H1 (cell line): ENCODE measurements at regions not wholly inside any gene's neighbourhood (a gene's known extent, or its start where the extent isn't known, plus 50 kb on each side); places are given as distances from the start of the nearest gene placed in this dataset.
"Not testable (repeated sequence)": the region's sequence is repeated elsewhere in the genome, so short reads cannot be mapped to it uniquely, and the experiment has no call there.

Experiments
- CTCF ChIA-PET: fragments of 300-600 bp; sonication (Branson Sonifier 250); formaldehyde crosslinking; loops from one replicate; lab custom pipeline; 2021; ENCODE audit not compliant: partially characterized antibody; lab: Charles Lee
- POLR2A ChIA-PET: fragments of 300-600 bp; sonication (Branson Sonifier 250); formaldehyde crosslinking; loops from one replicate; lab custom pipeline; 2021; ENCODE audit warnings: inconsistent platforms; ENCODE audit not compliant: partially characterized antibody; lab: Charles Lee
- DNase-seq, 2 experiments: peaks; one replicate each; pipeline versions ENCODE4 v3.0.0 to v3.0.0-alpha.2; 2010 to 2022; ENCODE audit warnings: low spot score in 2 of 2, low read depth in 1 of 2, mixed read lengths in 1 of 2
- FAIRE-seq: peaks from 2 replicates; lab custom pipeline; 2011; peaks lifted over from hg19 to GRCh38; lab: Jason Lieb, UNC
- H2AFZ ChIP-seq: 2 replicates; pipeline ENCODE4 v1.8.1; 2012; ENCODE audit warnings: low read length, inconsistent platforms
- H2AK5ac ChIP-seq: 2 replicates; pipeline ENCODE4 v1.6.1; 2013; ENCODE audit warnings: low read depth, low read length
- H2BK120ac ChIP-seq: replicated peaks from 2 replicates; pipeline ENCODE3; 2013; ENCODE audit warnings: low read depth, low read length, inconsistent platforms
- H2BK12ac ChIP-seq: 2 replicates; pipeline ENCODE4 v1.6.1; 2013; ENCODE audit warnings: low read depth, low read length
- H2BK15ac ChIP-seq: 2 replicates; pipeline ENCODE4 v1.6.1; 2013; ENCODE audit warnings: low read length
- H2BK20ac ChIP-seq: 2 replicates; pipeline ENCODE4 v1.6.1; 2013; ENCODE audit warnings: low read length
- H2BK5ac ChIP-seq: 2 replicates; pipeline ENCODE4 v1.6.1; 2013; ENCODE audit warnings: low read depth, low read length
- H3K14ac ChIP-seq: 2 replicates; pipeline ENCODE4 v1.6.1; 2013; ENCODE audit warnings: inconsistent platforms; ENCODE audit not compliant: insufficient read length
- H3K18ac ChIP-seq: 2 replicates; pipeline ENCODE4 v1.6.1; 2013; ENCODE audit warnings: low read length; ENCODE audit errors: extremely low read depth
- H3K23ac ChIP-seq: 2 replicates; pipeline ENCODE4 v1.6.1; 2013; ENCODE audit warnings: inconsistent platforms; ENCODE audit not compliant: insufficient read length
- H3K23me2 ChIP-seq: 2 replicates; pipeline ENCODE4 v1.6.1; 2013; ENCODE audit warnings: low read depth, low read length
- H3K27ac ChIP-seq: 2 replicates; pipeline ENCODE4 v1.6.1; 2011; ENCODE audit warnings: low read depth, low read length, inconsistent platforms
- H3K27me3 ChIP-seq, 4 experiments: replicated peaks in 1 of 4; 1 replicate in 1 of 4; 2 replicates in 3 of 4; pipeline versions ENCODE4 v1.6.1 to v1.8.1; 2011 to 2013; ENCODE audit warnings: low read length in 3 of 4, mild to moderate bottlenecking in 3 of 4, inconsistent platforms in 2 of 4, mixed read lengths in 2 of 4, moderate library complexity in 1 of 4; ENCODE audit not compliant: control insufficient read depth in 3 of 4, insufficient read depth in 3 of 4; ENCODE audit errors: extremely low read depth in 1 of 4
- H3K36me3 ChIP-seq, 4 experiments: 2 replicates each; pipeline versions ENCODE4 v1.6.1 to v1.8.1; 2011 to 2013; ENCODE audit warnings: mild to moderate bottlenecking in 4 of 4, low read length in 3 of 4, moderate library complexity in 2 of 4, control low read depth in 1 of 4, inconsistent platforms in 1 of 4; ENCODE audit not compliant: insufficient read depth in 4 of 4, control insufficient read depth in 2 of 4
- H3K4ac ChIP-seq: replicated peaks from 2 replicates; pipeline ENCODE3; 2013; ENCODE audit warnings: low read length, low read depth, mixed read lengths, inconsistent platforms; ENCODE audit not compliant: insufficient read length
- H3K4me1 ChIP-seq, 4 experiments: replicated peaks in 1 of 4; 1 replicate in 1 of 4; 2 replicates in 3 of 4; pipeline versions ENCODE4 v1.6.1 to v1.8.1; 2011 to 2013; ENCODE audit warnings: low read length in 3 of 4, inconsistent platforms in 2 of 4, mixed read lengths in 1 of 4; ENCODE audit not compliant: insufficient read depth in 4 of 4, control insufficient read depth in 3 of 4
- H3K4me2 ChIP-seq, 2 experiments: 2 replicates each; pipeline versions ENCODE4 v1.6.1 to v1.8.1; 2011 to 2013; ENCODE audit warnings: low read depth in 2 of 2, low read length in 2 of 2, control low read depth in 1 of 2, inconsistent platforms in 1 of 2, mild to moderate bottlenecking in 1 of 2; ENCODE audit not compliant: insufficient read depth in 1 of 2
- H3K4me3 ChIP-seq, 4 experiments: fragments of 200-600, 300-600 bp in 1 of 4; sonication (generic), shearing (Covaris generic), sonication (Bioruptor Twin) in 1 of 4; 2 replicates each; pipeline versions ENCODE4 v1.5.1 to v1.8.1; 2011 to 2016; ENCODE audit warnings: low read length in 4 of 4, low read depth in 3 of 4, control low read depth in 2 of 4, inconsistent platforms in 2 of 4, mild to moderate bottlenecking in 2 of 4, mixed read lengths in 1 of 4, moderate library complexity in 1 of 4; ENCODE audit not compliant: insufficient read depth in 2 of 4; ENCODE audit errors: extremely low read depth in 1 of 4
- H3K56ac ChIP-seq: replicated peaks from 2 replicates; pipeline ENCODE3; 2013; ENCODE audit warnings: low read depth, mild to moderate bottlenecking, mixed read lengths, low read length, inconsistent platforms; ENCODE audit not compliant: insufficient read length
- H3K79me1 ChIP-seq: 2 replicates; pipeline ENCODE4 v1.6.1; 2013; ENCODE audit warnings: low read depth, low read length, control low read depth
- H3K79me2 ChIP-seq, 2 experiments: 2 replicates each; pipeline versions ENCODE4 v1.6.1 to v1.8.1; 2012 to 2013; ENCODE audit warnings: low read length in 2 of 2, mild to moderate bottlenecking in 2 of 2, inconsistent platforms in 1 of 2; ENCODE audit not compliant: insufficient read depth in 2 of 2, control insufficient read depth in 1 of 2
- H3K9ac ChIP-seq, 4 experiments: replicated peaks in 1 of 4; 1 replicate in 1 of 4; 2 replicates in 3 of 4; pipeline versions ENCODE4 v1.6.1 to v1.8.1; 2011 to 2013; ENCODE audit warnings: low read depth in 3 of 4, low read length in 3 of 4, control low read depth in 2 of 4, mild to moderate bottlenecking in 2 of 4, moderate library complexity in 2 of 4, inconsistent platforms in 1 of 4; ENCODE audit errors: extremely low read depth in 1 of 4
- H3K9me3 ChIP-seq, 2 experiments: 2 replicates each; pipeline versions ENCODE4 v1.6.1 to v1.8.1; 2012 to 2013; ENCODE audit warnings: mild to moderate bottlenecking in 2 of 2, moderate library complexity in 2 of 2, control low read depth in 1 of 2, inconsistent platforms in 1 of 2, low read depth in 1 of 2, low read length in 1 of 2, mixed read lengths in 1 of 2; ENCODE audit not compliant: insufficient read depth in 2 of 2
- H4K20me1 ChIP-seq, 2 experiments: replicated peaks in 1 of 2; 2 replicates each; pipeline versions ENCODE3 to v1.8.1; 2011 to 2013; ENCODE audit warnings: inconsistent platforms in 2 of 2, low read length in 2 of 2, mild to moderate bottlenecking in 1 of 2; ENCODE audit not compliant: insufficient read depth in 2 of 2, control insufficient read depth in 1 of 2
- H4K5ac ChIP-seq: 2 replicates; pipeline ENCODE4 v1.6.1; 2013; ENCODE audit warnings: low read length, low read depth, mixed read lengths, inconsistent platforms; ENCODE audit not compliant: insufficient read length
- H4K8ac ChIP-seq: 2 replicates; pipeline ENCODE4 v1.8.0; 2013; ENCODE audit warnings: mild to moderate bottlenecking, moderate library complexity, low read length, inconsistent platforms; ENCODE audit not compliant: insufficient read depth; ENCODE audit errors: extremely low read depth
- H4K91ac ChIP-seq: replicated peaks from 2 replicates; pipeline ENCODE3; 2013; ENCODE audit warnings: low read length, mixed read lengths, inconsistent platforms; ENCODE audit not compliant: insufficient read length
- WGBS, 2 experiments: shearing (Covaris generic) in 1 of 2; methylation state at CpG; one replicate each; pipeline versions ENCODE4 v1.1.6 to v1.1.7; 2013 to 2015; ENCODE audit warnings: low lambda C conversion rate in 2 of 2, mixed read lengths in 2 of 2, inconsistent platforms in 1 of 2, low coverage in 1 of 2, missing lambda C conversion rate in 1 of 2; ENCODE audit not compliant: insufficient replicate concordance in 2 of 2, insufficient coverage in 1 of 2, insufficient read length in 1 of 2; ENCODE audit errors: extremely low coverage in 1 of 2, missing lambda C conversion rate in 1 of 2; 5-methylcytosine and 5-hydroxymethylcytosine counted together

- H2BK20ac ChIP-seq, H4K5ac ChIP-seq, POLR2A ChIA-PET, DNase-seq, H3K4me1 ChIP-seq, H3K4me3 ChIP-seq, H2BK120ac ChIP-seq, H3K79me1 ChIP-seq, H2BK15ac ChIP-seq, H4K91ac ChIP-seq, H2AFZ ChIP-seq, H2AK5ac ChIP-seq, H2BK12ac ChIP-seq, H3K23me2 ChIP-seq, H4K20me1 ChIP-seq, H3K23ac ChIP-seq, H3K36me3 ChIP-seq, H3K79me2 ChIP-seq, H3K56ac ChIP-seq, H3K14ac ChIP-seq, H3K9ac ChIP-seq, FAIRE-seq, H3K4me2 ChIP-seq, CTCF ChIA-PET, H2BK5ac ChIP-seq, H3K27me3 ChIP-seq, H3K9me3 ChIP-seq, H4K8ac ChIP-seq, H3K18ac ChIP-seq, H3K4ac ChIP-seq, H3K27ac ChIP-seq: not testable (repeated sequence)
- WGBS, 2 experiments = 100% methylated on average over 1 of the region's 3 CpGs; no CpG with 5 or more reads in 1 of the 2 experiments
These were observed 163.8 kb upstream of the RPS6KA2 start for GRCh38 chr6:166790808-166791207.

DNA sequence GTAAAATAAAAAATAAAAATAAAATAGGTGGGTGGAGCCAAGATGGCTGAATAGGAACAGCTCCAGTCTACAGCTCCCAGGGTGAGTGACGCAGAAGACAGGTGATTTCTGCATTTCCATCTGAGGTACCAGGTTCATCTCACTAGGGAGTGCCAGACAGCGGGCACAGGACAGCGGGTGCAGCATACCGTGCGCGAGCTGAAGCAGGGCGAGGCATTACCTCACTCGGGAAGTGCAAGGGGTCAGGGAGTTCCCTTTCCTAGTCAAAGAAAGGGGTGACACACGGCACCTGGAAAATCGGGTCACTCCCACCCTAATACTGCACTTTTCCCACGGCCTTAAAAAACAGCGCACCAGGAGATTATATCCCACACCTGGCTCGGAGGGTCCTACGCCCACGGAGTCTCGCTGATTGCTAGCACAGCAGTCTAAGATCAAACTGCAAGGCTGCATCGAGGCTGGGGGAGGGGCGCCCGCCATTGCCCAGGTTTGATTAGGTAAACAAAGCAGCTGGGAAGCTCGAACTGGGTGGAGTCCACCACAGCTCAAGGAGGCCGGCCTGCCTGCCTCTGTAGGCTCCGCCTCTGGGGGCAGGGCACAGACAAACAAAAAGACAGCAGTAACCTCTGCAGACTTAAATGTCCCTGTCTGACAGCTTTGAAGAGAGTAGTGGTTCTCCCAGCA lies 161.9 kb upstream of the RPS6KA2 start:
- WGBS, 2 experiments = 87% methylated on average over 18 of the region's 22 CpGs; no CpG with 5 or more reads in 1 of the 2 experiments
- not testable (repeated sequence) for FAIRE-seq
- CTCF ChIA-PET = interaction anchor here (0.6 to 4.1 kb wide), 4 partner anchors 9 to 162 kb away, joined by 3 to 21 read pairs (median 10); no protein-coding TSS in a partner anchor

More for the DNA sequence above, 161.9 kb upstream of the RPS6KA2 start:
- H3K4me2 ChIP-seq, H4K8ac ChIP-seq, H3K9me3 ChIP-seq, H3K23me2 ChIP-seq, H3K56ac ChIP-seq, H2BK120ac ChIP-seq, H3K4me1 ChIP-seq, H3K4me3 ChIP-seq, H4K91ac ChIP-seq, H3K36me3 ChIP-seq, H3K27ac ChIP-seq, H4K20me1 ChIP-seq, H3K79me1 ChIP-seq, H3K4ac ChIP-seq, H2BK12ac ChIP-seq, H3K23ac ChIP-seq, H2BK5ac ChIP-seq, H2AK5ac ChIP-seq, H4K5ac ChIP-seq, H3K79me2 ChIP-seq, H3K9ac ChIP-seq, H3K14ac ChIP-seq, H2BK15ac ChIP-seq, H2BK20ac ChIP-seq, POLR2A ChIA-PET, H2AFZ ChIP-seq, H3K18ac ChIP-seq, H3K27me3 ChIP-seq: not testable (repeated sequence)
- DNase-seq = peak in 1 of 2 experiments; percentile 38
